Inflammatory macrophage treated with lipopolysaccharide for 4 hours (primary cell): ENCODE measurements at regions not wholly inside any gene's neighbourhood (a gene's known extent, or its start where the extent isn't known, plus 50 kb on each side); places are given as distances from the start of the nearest gene placed in this dataset.
"Not testable (repeated sequence)": the region's sequence is repeated elsewhere in the genome, so short reads cannot be mapped to it uniquely, and the experiment has no call there.

ENCODE experiments used
- DNase-seq: peaks from one replicate; pipeline ENCODE4 v3.0.0-alpha.2; 2020

DNA sequence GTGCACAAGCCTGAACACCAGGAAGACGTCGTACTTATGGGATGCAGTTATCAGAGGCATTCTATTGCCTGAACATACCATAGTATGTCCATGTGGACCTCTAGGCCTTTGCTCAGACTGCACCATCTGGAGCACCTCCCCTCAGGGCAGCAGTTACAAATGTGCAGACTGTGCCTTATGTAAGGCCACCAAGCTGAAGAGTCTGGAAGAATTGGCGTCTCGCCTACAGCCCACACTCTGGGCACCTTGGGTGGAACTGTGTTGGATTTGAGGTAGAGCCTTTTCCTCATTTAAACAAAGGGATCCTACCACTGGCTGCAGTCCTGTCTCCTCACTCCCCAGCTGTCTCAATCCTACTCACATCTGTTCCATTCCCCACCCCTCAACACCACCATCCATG, 204.3 kb upstream of the FRMD6 start:
- no peak for DNase-seq

DNA sequence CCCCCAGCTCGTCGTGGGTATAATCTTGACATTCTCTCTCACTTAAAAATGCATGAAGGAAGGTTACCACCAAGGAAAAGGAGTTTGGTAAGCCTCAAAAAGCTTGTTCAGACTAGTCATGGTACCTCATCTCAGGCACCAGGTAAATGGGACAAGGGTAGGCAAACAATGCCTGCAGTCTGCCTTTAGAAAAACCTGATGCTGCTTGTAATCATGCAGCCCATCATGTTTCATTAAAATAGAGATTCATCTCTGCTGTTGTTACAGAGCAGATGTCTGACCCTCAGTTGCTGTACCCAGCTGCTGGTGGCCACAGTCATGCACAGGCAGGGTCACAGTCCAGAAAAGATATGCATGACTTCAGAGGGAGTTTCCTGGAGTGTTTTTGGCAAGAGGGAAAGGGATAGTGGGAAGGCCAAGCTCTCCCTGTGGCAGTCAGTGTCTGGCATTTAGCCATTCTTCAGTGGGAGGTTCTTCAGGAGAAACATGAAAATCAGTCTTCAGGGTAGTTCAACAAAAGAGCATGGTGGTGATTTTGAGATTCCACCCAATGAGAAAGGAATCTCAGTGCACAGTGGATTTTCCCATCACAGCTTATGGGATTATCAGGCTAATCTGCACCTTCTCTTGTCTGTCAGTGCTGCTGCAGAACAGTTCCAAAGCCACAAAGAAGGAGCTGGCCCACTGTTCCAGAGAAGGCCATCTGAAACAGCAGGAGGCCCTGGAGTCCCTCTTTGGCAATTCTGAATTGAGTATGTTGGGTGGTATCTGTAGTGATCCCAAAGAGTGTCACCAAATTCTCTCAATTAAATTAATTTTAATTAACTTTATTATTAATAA, 202.7 kb upstream of the FRMD6 start:
- no peak for DNase-seq

DNA sequence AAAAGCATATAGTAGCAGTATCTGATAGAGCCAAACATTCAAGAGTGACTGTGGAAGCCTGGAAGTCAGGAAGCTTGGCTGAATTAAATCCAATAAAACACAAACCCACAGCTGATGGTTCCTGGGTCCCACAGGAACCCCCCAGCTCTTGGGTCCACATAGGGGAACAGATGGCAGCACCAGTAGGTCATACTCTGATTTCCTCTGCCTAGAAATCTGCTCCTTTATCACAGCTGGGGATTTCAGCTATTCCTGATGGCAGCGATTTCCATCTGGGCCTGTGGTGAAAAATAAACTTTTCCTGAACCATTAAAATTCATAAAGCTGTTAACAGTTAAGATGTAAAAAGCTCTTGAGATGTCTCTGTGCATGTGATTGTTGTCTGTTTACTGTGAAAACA, 202.0 kb upstream of the FRMD6 start:
- no peak for DNase-seq

DNA sequence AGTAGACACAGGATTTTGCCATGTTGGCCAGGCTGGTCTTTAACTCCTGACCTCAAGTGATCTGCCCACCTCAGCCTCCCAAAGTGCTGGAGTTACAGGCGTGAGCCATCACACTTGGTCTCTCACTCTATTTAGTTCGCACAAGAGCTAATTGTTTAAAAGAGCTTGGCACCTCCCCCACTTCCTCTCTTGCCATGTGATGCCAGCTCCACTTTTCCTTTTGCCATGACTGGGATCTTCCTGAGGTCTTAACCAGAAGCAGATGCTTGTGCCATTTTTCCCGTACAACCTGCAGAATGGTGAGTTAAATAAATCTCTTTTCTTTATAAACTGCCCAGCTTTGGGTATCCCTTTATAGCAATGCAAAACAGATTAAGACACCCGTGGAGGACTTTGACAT, 200.1 kb upstream of the FRMD6 start:
- no peak for DNase-seq

DNA sequence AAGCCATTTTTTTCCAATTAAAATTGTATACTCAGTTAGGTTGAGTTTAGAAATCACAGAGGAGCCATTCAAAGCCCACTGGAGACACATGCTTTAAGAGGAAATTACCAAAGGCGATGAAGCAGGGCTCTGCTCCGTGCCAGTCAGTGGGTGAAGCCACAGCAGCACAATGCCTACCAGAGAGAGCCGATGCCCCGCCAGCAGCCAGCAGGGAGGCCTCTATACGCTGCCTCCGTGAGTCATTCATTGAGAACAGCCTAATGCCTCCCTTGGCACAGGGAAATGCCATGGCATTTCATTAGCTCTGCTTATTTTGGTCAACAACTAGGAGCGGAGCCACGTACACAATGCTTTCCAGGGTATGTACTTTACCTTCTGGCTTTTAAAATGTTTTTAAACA, 197.8 kb upstream of the FRMD6 start:
- DNase-seq: no peak

DNA sequence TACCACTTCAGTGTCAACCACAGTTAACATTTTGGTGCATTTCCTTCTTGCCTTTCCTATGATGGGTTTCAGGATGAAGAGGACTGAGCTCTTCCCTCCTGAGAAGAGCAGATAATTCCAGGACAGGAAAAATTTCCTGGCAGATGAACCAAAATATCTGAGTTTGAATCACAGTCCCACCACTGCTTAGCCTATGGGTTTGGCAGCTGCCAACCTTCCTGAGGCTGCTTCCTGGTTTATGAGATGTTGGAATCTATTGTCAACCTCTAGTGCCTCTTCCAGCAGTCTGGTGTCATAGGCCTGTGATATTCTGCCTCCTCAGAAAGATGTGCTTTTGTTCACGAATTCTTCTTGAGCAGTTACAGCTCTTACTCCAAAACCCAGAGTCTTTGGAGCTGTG, 197.4 kb upstream of the FRMD6 start:
- no peak for DNase-seq

DNA sequence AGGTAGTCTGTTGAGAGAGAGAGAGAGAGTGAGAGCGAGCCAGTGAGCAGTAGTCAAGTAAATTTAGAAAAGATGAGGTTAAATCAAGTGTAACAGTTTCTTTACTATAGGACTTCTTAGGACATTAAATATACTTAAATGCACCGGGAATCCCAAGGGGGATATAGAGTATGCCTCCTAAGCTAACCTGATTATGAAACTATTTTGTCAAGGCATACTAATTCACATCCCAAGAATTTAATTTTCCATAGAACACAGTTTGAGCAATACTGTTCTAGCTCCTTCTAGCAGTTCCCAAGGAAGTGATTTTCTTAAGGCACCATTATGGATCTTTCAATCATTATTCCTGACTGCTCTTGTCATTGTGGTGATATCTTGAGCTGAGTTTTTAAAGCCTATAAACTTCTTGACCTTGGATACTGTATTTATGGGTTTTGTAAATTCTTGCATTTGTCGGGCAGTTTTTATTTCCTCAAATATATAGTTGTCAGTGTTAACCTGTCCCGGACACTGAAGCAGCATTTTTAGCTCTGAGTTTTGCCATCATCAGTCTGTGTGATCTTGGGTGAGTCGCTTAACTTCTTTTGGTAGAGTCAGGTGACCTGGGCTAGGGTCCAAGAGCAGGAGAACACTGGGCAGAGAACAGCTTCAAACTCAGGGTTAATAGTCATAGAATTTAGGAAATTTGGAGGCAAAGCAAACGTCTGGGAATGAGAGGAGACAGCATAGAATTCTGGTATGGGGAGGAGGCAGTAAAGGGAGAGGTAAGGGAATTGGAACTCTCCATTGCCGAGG, 196.5 kb upstream of the FRMD6 start:
- no peak for DNase-seq

DNA sequence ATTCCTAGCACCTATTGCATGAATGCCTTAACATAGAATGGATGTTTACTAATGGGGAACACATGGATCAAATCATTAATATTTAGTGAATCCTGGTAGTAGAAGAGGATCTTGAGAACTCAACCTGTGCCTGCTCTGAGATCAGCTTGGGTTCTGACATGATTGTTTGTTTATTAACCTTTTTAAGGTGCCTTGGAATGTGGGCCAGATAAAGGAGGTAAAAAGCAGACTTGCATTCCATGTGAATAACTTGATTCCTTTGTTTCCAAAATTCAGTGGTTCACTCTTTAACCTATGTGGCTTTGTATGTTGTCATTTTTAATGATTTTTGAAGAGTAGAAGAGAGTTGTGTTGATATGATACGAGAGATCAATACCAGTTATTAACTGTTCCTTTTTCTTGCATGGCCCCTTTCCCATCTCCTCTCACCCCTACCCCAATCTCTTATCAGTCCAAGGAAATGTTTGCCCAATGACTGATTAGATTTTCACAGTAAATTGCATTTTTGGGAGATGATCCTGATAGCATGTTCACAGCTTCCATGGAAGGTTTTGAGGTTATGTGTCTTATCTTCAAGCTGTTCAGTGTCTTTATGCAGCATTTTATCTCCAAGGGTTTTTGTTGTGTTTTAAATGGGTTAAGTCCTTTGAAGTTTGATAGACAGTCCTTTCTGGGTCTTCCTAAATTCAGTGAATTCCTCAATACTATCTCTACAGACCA, 193.7 kb upstream of the FRMD6 start:
- no peak for DNase-seq

DNA sequence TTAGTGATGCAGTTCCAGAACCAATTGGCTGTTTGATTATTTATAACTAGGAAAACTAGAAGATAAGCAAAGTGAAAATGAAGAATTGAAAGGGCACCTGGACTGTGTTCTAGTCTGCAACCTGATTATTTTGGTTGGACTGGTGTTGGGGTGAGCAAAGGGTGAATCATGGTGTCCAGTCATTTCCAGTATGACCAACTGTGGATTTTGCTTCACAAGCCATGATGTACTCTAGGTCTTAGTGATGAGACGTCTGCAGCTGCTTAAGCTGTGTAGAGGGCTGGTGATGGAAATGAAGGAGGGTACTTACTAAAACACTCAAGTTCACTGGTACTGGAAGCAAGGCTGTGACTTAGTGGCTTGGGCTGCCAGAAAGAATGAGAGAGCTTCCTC, 193.2 kb upstream of the FRMD6 start:
- no peak for DNase-seq

DNA sequence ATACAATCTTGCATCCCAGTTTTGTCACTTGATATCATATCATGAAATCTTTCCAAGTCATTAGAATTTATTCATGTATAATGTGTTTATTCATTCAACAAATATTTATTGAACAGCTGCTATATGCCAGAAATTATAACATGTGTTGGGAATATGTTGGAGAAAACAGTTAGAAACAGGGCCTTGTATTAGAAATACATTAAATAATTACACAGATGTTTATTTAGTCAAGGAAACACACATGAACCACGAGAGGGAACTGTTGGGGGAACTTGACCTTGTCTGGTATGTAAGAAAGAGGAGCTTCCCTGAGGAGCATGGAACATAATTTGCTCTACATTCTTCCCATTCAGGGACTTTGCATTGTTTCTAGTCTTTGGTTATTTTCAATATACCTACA, 191.7 kb upstream of the FRMD6 start:
- DNase-seq: no peak

DNA sequence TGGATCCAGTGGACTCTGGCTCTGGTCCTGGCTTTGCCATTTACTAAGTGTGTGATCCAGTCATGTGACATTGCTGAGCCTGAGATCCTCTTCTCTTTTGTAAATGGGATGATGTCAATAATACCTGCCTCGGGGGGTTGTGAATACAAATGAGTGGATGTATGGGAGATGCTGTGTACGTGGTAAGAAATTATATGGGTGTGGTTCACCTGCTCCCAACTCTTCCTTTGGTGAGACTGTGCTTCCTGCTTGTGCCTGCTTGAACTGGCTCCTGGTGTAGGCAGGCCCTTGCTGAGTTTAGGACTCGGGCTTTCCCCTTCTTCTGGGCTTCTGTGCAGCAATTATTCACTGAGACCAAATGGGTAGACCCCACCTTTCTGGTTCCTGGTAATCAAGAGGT, 189.5 kb upstream of the FRMD6 start:
- no peak for DNase-seq

DNA sequence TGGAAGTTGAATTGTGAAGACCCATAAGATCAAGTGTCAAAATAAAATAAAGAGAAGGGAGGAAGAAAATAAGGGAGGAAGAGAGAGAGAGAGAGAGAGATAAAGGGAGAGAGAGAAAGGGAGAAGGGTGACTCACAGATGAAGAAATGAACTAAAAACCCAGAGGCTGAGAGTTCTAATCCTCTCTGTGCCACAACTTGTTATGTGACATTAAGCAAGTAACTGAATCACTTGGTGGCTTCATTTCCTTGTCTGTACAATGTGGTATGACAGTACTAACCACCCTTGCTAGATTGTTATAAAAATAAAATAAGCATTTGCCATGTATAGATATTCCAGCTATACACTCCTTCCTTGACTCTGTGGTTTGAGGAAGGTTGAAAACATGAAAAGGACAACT, 189.0 kb upstream of the FRMD6 start:
- no peak for DNase-seq

DNA sequence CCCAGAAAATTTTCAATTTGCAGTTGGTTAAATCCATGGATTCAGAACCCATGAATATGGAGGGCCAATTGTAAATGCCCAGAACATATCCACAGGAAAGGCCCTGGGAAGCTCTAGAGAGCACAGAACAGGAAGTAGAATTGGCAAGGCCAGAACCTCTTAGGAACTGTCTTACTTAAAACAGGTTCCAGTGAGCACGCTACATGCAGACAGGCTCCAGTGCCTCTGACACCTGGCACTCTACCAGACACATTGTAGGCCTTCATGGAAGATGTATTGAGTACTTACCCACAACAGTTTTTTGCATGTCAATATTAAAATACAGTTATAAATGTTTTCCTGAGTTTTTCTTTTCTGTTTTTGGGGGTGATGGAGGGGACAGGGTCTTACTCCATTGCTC, 188.2 kb upstream of the FRMD6 start:
- no peak for DNase-seq

DNA sequence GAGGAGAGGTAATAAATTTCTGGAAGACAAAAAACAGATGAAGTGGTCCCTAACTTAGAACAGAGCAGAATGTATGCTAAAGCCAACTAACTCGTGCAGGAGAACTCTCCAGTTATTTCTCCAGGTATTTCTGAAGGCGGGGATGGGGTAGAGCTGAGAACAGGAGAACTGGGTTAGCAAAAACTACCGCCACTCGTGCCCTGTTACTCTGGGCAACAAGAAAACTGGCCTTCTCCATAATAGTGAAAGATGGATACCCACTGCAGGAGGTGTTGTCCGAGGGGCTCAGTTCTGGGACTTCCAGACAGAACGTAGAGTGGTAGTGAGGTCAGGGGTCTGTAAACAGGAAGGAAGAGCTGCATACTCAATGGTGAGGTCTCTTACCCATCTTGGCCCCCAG, 187.3 kb upstream of the FRMD6 start:
- no peak for DNase-seq

DNA sequence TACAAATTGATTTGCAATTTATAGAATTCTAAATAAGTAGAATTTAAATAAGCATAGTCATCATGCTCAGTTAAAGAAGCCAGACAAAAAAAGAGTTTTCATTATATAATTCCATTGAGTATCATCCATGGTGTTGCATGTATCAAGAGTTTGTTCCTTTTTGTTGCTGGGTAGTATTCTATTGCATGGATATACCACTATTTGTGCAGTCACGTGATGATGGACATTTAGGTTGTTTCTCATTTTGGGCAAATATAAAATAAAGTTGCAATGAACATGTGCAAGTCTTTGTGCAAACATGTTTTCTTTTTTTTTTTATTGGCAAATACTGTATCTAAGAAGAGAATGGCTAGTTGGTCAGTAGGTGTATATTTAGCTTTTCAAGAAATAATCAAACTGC, 186.2 kb upstream of the FRMD6 start:
- DNase-seq: no peak

DNA sequence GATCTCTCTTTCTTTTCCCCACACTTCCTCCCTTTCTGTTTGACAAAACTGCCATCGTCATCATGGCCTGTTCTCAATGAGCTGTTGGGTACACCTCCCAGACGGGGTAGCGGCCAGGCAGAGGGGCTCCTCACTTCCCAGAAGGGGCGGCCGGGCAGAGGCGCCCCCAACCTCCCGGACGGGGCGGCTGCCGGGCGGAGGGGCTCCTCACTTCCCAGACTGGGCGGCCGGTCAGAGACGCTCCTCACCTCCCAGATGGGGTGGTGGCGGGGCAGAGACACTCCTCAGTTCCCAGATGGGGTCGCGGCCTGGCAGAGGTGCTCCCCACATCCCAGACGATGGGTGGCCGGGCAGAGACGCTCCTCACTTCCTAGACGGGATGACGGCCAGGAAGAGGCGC, 184.3 kb upstream of the FRMD6 start:
- DNase-seq: not testable (repeated sequence)

DNA sequence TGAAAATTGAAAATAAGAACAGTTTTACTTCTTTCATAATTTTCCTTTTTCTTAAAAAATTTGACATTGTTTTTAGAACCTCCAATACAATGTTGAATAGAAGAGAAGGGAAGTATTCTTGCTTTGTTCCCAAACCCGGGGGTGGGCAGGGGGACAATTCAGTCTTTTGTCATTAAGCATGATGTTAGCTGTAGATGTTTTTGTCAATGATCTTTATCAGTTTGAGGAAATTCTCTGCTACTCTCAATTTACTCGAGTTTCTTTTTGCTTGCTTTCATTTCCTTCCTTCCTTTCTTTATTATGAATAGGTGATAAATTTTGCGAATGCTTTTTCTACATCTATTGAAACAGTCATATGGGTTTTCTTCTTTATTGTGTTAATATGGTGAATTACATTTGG, 183.2 kb upstream of the FRMD6 start:
- no peak for DNase-seq

DNA sequence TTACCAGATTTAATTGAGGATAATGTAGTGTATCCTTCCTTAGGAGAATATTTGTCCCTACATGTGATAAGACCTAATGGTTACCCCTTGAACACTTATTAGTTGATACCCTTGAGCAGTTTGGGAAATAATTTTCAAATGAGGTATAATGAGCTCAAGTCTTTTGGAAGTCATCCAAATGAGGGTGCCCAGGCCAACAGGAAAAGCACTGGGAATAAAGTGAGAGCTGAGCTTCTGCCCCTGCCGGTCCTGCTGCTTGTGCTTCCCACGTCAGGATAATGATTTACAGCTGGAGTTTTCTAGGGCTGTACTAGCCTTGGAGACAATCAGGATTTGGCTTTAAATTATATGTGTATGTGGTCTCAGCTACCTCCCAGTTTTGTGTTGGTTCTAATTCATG, 178.8 kb upstream of the FRMD6 start:
- DNase-seq: no peak

DNA sequence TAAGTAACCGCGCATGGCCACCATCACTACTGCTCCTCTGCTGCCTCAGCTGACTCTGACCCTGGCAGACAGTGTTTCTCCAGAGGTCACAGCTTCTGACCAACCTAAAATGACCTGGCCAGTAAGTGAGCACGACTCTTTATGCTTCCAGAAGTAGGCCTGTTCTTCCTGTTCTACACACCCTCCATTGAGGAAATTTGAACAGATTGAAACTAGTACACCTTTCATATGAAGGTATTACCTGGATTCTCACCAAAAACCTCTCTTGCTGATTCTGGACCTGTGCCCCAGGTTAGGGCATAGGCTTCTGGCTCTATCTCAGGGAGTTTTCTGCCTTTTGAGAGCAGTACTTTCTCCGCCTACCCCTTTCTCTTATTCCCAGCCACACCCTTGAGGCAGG, 178.4 kb upstream of the FRMD6 start:
- no peak for DNase-seq

DNA sequence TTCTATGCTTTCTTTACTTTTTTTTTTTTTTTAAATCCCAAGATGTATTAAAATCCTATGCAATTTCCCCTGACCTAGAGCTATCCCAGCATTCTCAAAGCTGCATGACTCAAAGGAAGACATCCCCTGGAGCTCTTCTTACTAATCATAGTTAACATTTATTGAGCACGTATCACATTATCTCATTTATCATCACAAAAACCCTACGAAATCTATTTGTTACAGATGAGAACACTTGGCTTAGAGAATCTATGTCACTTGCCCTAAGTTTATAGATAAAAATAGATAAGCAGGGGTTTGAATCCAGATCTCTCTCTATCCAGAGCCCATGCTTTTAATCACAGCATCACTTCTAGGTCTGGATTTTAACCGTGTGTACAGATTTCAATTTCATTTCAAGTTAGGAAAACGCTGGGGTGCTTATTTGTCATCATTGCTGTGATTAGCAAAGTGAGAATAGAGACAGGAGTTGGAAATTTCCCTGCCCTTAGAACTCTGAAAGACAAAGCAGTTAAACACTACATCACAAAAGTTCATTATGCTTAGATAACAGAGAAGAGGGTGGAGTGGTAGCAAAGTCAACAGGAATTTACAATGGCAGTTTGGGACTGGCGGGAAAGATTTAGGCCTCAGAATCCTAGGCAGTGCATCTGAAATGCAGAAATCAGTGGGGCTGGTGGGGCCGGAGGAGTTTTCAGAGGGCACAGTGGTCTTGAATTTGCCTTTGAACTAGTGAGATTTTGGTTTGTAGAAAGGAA, 177.7 kb upstream of the FRMD6 start:
- no peak for DNase-seq

DNA sequence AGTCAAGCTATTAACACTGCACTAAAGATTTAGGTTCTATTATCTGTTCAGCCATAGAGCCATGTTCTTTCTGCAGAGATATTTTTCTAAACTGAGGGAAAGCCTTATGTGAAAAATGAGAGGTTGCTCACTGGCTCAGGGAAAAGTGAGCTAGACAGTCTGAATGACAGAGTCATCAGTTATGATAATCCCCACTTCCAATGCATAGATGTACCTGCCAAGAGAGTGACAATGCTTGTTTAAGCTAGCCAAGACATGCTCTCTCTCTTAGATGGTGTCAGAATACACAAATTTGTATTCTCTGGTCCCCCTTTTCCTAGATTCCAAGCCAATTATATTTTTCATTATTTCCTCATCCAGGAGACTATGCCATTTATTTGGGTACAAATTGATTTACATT, 176.9 kb upstream of the FRMD6 start:
- DNase-seq: no peak

DNA sequence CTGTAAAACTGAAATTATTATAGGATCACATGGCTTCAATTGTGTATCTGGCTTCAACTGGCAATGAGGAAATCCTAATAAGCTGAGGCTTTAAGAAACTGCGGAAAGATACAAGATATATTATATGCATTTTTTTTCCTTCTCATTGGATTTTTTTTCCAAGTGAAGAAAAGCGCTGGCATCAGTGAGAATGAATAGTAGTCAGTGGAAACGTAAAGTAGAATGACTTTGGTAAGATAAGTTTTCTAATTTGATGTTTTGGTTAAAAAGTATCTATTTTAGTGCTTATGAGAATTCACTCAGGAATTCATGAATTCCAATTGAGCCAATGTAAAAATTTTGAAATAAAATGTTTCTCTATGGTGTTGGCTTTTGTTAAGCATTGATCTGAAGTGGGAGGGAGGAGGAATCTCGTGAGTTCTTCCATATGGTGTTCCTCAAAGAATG, 173.5 kb upstream of the FRMD6 start:
- no peak for DNase-seq
